ENCODE measurements at regions not wholly inside any gene's neighbourhood (a gene's known extent, or its start where the extent isn't known, plus 50 kb on each side); places are given as distances from the start of the nearest gene placed in this dataset.

DNA sequence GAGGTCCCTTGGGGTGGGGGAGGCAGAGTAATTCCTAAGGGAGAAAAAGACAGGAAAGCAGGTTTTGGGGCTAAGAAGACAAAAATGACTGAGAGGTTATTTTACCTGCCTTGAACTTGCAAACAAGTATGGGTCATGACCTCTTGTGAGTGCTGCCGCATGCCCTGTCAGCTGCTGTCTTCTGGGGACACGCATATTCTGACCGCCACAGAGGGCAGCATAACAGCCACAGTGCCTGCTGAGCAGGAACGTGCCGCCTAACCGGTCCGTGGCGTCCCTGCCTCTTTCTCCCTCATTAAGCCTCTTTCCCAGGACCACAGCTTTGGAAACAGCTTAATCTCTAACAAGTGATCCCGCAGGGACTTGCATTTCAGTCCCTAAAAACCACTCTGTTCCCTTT is 51.3 kb upstream of the KCNA1 start:
- DNase-seq: no peak

DNA sequence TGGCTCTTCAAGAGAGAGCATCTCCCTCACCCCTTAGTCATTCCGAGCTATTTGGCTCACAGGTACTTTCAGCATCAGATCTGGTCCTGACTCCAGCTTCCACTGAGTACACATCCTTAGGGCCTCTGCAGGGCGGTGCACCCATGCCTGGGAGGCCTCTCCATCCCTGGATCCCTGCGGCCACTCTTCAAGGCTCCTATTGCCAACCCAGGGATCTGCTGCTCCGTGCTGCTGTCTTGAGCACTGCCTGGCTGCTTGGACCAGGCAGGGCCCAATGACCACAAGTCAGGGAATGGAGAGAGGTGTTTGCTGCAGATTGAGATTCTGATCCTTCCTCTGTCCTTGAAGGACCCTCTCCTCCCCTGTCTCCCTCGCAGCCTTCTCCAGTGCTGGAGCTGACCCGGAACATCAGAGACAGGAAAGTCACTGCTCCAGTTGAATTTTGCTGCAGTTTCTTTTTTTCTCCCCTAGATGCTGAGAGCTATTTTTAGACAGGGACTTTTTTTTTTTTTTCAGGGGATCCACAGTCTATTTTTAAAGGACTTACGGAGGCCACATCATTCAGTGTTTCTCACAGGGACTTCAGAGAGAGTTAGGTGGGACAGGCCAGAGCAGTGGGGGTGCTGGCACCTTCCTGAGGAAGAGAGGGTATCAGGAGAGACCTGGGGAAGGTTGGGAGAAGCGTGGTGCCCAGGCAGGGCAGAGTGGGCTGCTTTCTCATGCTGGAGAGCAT is 50.1 kb upstream of the KCNA1 start:
- no peak for DNase-seq
